ENCODE measurements at regions not wholly inside any gene's neighbourhood (a gene's known extent, or its start where the extent isn't known, plus 50 kb on each side); places are given as distances from the start of the nearest gene placed in this dataset.

DNA sequence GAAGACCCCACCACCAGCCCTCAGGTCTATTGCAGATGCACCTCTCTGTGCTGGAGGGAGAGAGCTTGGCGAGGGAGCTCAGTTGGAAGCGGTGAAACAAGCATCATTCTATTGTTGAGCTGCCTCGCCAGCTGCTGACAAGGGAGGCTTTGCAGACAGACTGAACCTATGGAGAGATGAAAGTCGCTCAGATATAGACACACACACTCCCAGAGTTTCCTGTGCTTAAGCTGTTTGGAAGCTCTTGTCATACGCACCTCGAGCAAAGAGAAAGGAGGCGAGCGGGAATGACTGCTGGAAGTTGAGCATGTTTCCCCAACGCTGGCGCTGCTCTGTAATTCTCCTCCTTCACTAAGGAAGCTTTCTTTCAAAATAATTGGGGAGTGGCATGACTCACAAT is 126.1 kb downstream of the TRIM29 start:
- no peak for TF ChIP-seq POLR2A (IDR thresholded peaks at IDR 0.05; ENCODE audit: low read depth, low read length)
- TF ChIP-seq, protein P1, sequence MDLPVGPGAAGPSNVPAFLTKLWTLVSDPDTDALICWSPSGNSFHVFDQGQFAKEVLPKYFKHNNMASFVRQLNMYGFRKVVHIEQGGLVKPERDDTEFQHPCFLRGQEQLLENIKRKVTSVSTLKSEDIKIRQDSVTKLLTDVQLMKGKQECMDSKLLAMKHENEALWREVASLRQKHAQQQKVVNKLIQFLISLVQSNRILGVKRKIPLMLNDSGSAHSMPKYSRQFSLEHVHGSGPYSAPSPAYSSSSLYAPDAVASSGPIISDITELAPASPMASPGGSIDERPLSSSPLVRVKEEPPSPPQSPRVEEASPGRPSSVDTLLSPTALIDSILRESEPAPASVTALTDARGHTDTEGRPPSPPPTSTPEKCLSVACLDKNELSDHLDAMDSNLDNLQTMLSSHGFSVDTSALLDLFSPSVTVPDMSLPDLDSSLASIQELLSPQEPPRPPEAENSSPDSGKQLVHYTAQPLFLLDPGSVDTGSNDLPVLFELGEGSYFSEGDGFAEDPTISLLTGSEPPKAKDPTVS (IDR thresholded peaks at IDR 0.05; ENCODE audit: low read depth, low read length): no peak
- TF ChIP-seq, protein P2, sequence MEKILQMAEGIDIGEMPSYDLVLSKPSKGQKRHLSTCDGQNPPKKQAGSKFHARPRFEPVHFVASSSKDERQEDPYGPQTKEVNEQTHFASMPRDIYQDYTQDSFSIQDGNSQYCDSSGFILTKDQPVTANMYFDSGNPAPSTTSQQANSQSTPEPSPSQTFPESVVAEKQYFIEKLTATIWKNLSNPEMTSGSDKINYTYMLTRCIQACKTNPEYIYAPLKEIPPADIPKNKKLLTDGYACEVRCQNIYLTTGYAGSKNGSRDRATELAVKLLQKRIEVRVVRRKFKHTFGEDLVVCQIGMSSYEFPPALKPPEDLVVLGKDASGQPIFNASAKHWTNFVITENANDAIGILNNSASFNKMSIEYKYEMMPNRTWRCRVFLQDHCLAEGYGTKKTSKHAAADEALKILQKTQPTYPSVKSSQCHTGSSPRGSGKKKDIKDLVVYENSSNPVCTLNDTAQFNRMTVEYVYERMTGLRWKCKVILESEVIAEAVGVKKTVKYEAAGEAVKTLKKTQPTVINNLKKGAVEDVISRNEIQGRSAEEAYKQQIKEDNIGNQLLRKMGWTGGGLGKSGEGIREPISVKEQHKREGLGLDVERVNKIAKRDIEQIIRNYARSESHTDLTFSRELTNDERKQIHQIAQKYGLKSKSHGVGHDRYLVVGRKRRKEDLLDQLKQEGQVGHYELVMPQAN (conservative IDR thresholded peaks at IDR 0.05): no peak
- no peak for TF ChIP-seq ZNF274 (IDR thresholded peaks at IDR 0.05; ENCODE audit: insufficient read depth, insufficient read length)
- TF ChIP-seq KDM1A (IDR thresholded peaks at IDR 0.05; ENCODE audit: borderline replicate concordance): no peak
- no peak for TF ChIP-seq CBX5 (IDR thresholded peaks at IDR 0.05; ENCODE audit: low read depth)
- no peak for TF ChIP-seq NR2F1 (conservative IDR thresholded peaks at IDR 0.05)
- intact Hi-C loops (cut with micrococcal nuclease; ENCODE audit: unreplicated experiment) (loop anchor here (2.0 kb wide), 1 partner anchor 97 kb away; no protein-coding TSS in a partner anchor), in situ Hi-C loops (cut with MboI) (no loop called here)
- no peaks in the 10 kb centered on the region for H4K20me1 ChIP-seq (ENCODE audit: control insufficient read depth, insufficient read depth)
- ChIA-PET RAD21 (ENCODE audit: unreplicated experiment) (interaction anchor here (1.8 kb wide), 1 partner anchor 97 kb away, joined by 9 read pairs; no protein-coding TSS in a partner anchor), SMC1A (ENCODE audit: uncharacterized antibody, unreplicated experiment) (interaction anchor here (0.9 to 1.7 kb wide), 5 partner anchors 9 to 338 kb away, joined by 3 to 6 read pairs (median 4); no protein-coding TSS in a partner anchor), POLR2A (no interaction called here), CTCF (interaction anchor here (0.6 to 2.1 kb wide), 6 partner anchors 10 to 282 kb away, joined by 3 to 6 read pairs (median 4); partner anchors contain the start of gene NECTIN1)
- H3K4me1 ChIP-seq (ENCODE audit: control insufficient read depth, insufficient read depth, low read length): no peaks in the 10 kb centered on the region
- H3K27me3 ChIP-seq (replicated peaks in 1 of 2; ENCODE audit: control insufficient read depth in 2 of 2, insufficient read depth in 2 of 2, low read length in 1 of 2): peaks cover 4% of the 10 kb centered on the region in 2 experiments
- H3K4me2 ChIP-seq (ENCODE audit: control insufficient read depth, insufficient read depth): no peak overlapping the region
- no peak for DNase-seq (ENCODE audit: low read depth, low spot score)
- H3K27ac ChIP-seq (ENCODE audit: control insufficient read depth, insufficient read depth): no peak overlapping the region
- no peak overlapping the region for H3K9ac ChIP-seq (ENCODE audit: control insufficient read depth, insufficient read depth, low read length)
- no peaks in the 10 kb centered on the region for H3K36me3 ChIP-seq (ENCODE audit: control insufficient read depth in 2 of 2, insufficient read depth in 2 of 2, low read length in 1 of 2)
- no peak overlapping the region for H2AFZ ChIP-seq (ENCODE audit: control insufficient read depth, low read depth, low read length)
- 29% methylated on average over 10 of the region's 10 CpGs for WGBS (ENCODE audit: insufficient coverage, insufficient replicate concordance, low lambda C conversion rate, missing lambda C conversion rate)
- no peak for FAIRE-seq
- no peak for ATAC-seq
- no TSS peak for BruUV-seq (replicated peaks)
- H3K9me3 ChIP-seq (replicated peaks; ENCODE audit: control insufficient read depth, insufficient read depth, low read length): no peaks in the 10 kb centered on the region
- no peak overlapping the region for H3K4me3 ChIP-seq
- H3K79me2 ChIP-seq (ENCODE audit: control insufficient read depth, insufficient read depth, low read length): no peaks in the 10 kb centered on the region
